Esophagus (tissue), 2 donors: ENCODE measurements at regions not wholly inside any gene's neighbourhood (a gene's known extent, or its start where the extent isn't known, plus 50 kb on each side); places are given as distances from the start of the nearest gene placed in this dataset.

Source experiments
- H3K27ac ChIP-seq, 2 donors: one replicate each; pipeline ENCODE4 v1.5.1; 2013; ENCODE audit warnings: low read depth in 2 of 2, mild to moderate bottlenecking in 2 of 2, inconsistent platforms in 1 of 2, low read length in 1 of 2, moderate library complexity in 1 of 2
- H3K27me3 ChIP-seq, 2 donors: one replicate each; pipeline ENCODE4 v1.6.1; 2013; ENCODE audit warnings: low read length in 2 of 2, control low read depth in 1 of 2, mild to moderate bottlenecking in 1 of 2; ENCODE audit not compliant: insufficient read depth in 2 of 2, control insufficient read depth in 1 of 2
- H3K36me3 ChIP-seq, 2 donors: one replicate each; pipeline ENCODE4 v1.6.1; 2013; ENCODE audit warnings: low read length in 1 of 2; ENCODE audit not compliant: control insufficient read depth in 2 of 2, insufficient read depth in 2 of 2
- H3K4me1 ChIP-seq, 2 donors: one replicate each; pipeline ENCODE4 v1.6.1; 2013; ENCODE audit warnings: low read length in 1 of 2; ENCODE audit not compliant: control insufficient read depth in 2 of 2, insufficient read depth in 2 of 2
- H3K4me3 ChIP-seq, 2 donors: one replicate each; pipeline ENCODE4 v1.5.1; 2013; ENCODE audit warnings: low read length in 2 of 2, mild to moderate bottlenecking in 2 of 2, low read depth in 1 of 2, moderate library complexity in 1 of 2
- H3K9me3 ChIP-seq, 2 donors: one replicate each; pipeline ENCODE4 v1.6.1; 2013; ENCODE audit warnings: mild to moderate bottlenecking in 2 of 2, low read depth in 1 of 2, low read length in 1 of 2, moderate library complexity in 1 of 2; ENCODE audit not compliant: control insufficient read depth in 2 of 2, insufficient read depth in 1 of 2
- WGBS, 2 donors: extraction: QIAGEN DNeasy Blood & Tissue Kit; methylation state at CpG; one replicate each; pipeline ENCODE4 v1.1.7; 2013; 5-methylcytosine and 5-hydroxymethylcytosine counted together
- donor health status: healthy with polysubstance abuse.
- donor health status: Bipolar disorder and iron deficiency.

- no peaks in the 10 kb centered on the region for H3K36me3 ChIP-seq
- H3K4me1 ChIP-seq: peaks cover 0 to 3% of the 10 kb centered on the region in 2 donors
- no peaks in the 10 kb centered on the region for H3K27me3 ChIP-seq
- H3K4me3 ChIP-seq: no peak overlapping the region
- H3K9me3 ChIP-seq: peaks cover 0 to 3% of the 10 kb centered on the region in 2 donors
- H3K27ac ChIP-seq: no peak overlapping the region
- WGBS, 2 donors: 80 to 82% methylated on average over 1 of the region's 1 CpG
Measured at GRCh38 chr2:8395718-8396117, 286.1 kb upstream of the ID2 start.

GRCh38 chr2:8398040-8398668 lies 283.7 kb upstream of the ID2 start:
- Histone ChIP-seq H3K4me3 (no peak overlapping the region), H3K4me1 (peaks cover 0 to 3% of the 10 kb centered on the region in 2 donors)
- WGBS, 2 donors: 80 to 91% methylated on average over 13 of the region's 13 CpGs

GRCh38 chr2:8399731-8400130 lies 282.1 kb upstream of the ID2 start:
- WGBS, 2 donors: 90 to 91% methylated on average over 4 of the region's 4 CpGs
- Histone ChIP-seq H3K4me1 (peaks cover 0 to 7% of the 10 kb centered on the region in 2 donors), H3K36me3 (no peaks in the 10 kb centered on the region), H3K27ac (no peak overlapping the region), H3K27me3 (no peaks in the 10 kb centered on the region), H3K9me3 (peaks cover 0 to 3% of the 10 kb centered on the region in 2 donors), H3K4me3 (no peak overlapping the region)

More at GRCh38 chr2:8398040-8398668, 283.7 kb upstream of the ID2 start:
- no peak overlapping the region for H3K27ac ChIP-seq
- no peaks in the 10 kb centered on the region for H3K27me3 ChIP-seq
- H3K36me3 ChIP-seq: no peaks in the 10 kb centered on the region
- peaks cover 0 to 3% of the 10 kb centered on the region in 2 donors for H3K9me3 ChIP-seq

- Histone ChIP-seq H3K9me3 (peaks cover 0 to 3% of the 10 kb centered on the region in 2 donors), H3K27me3 (no peaks in the 10 kb centered on the region), H3K36me3 (no peaks in the 10 kb centered on the region), H3K4me1 (peaks cover 0 to 7% of the 10 kb centered on the region in 2 donors), H3K27ac (no peak overlapping the region), H3K4me3 (no peak overlapping the region)
- WGBS, 2 donors: 86 to 92% methylated on average over 10 of the region's 10 CpGs
Measured at GRCh38 chr2:8400196-8400595, 281.7 kb upstream of the ID2 start.

- no peak overlapping the region for H3K4me3 ChIP-seq
- H3K27me3 ChIP-seq: no peaks in the 10 kb centered on the region
- WGBS, 2 donors: 76 to 85% methylated on average over 1 of the region's 1 CpG
- no peak overlapping the region for H3K27ac ChIP-seq
- peaks cover 0 to 3% of the 10 kb centered on the region in 2 donors for H3K9me3 ChIP-seq
- H3K4me1 ChIP-seq: peaks cover 0 to 7% of the 10 kb centered on the region in 2 donors
- no peaks in the 10 kb centered on the region for H3K36me3 ChIP-seq
Measured at GRCh38 chr2:8402222-8402621, 279.6 kb upstream of the ID2 start.

- WGBS, 2 donors: 62 to 70% methylated on average over 6 of the region's 6 CpGs
Measured at GRCh38 chr2:8403876-8404275, 278.0 kb upstream of the ID2 start.

GRCh38 chr2:8405334-8405733 lies 276.5 kb upstream of the ID2 start:
- no peak overlapping the region for H3K4me3 ChIP-seq
- WGBS, 2 donors: 85 to 90% methylated on average over 3 of the region's 3 CpGs
- H3K27ac ChIP-seq: no peak overlapping the region
- no peaks in the 10 kb centered on the region for H3K27me3 ChIP-seq
- H3K36me3 ChIP-seq: no peaks in the 10 kb centered on the region
- H3K4me1 ChIP-seq: peaks cover 0 to 4% of the 10 kb centered on the region in 2 donors
- H3K9me3 ChIP-seq: no peaks in the 10 kb centered on the region

More at GRCh38 chr2:8403876-8404275, 278.0 kb upstream of the ID2 start:
- Histone ChIP-seq H3K27ac (no peak overlapping the region), H3K4me3 (no peak overlapping the region), H3K36me3 (no peaks in the 10 kb centered on the region), H3K9me3 (no peaks in the 10 kb centered on the region), H3K4me1 (peaks cover 0 to 4% of the 10 kb centered on the region in 2 donors), H3K27me3 (no peaks in the 10 kb centered on the region)

GRCh38 chr2:8406271-8406670 lies 275.6 kb upstream of the ID2 start:
- Histone ChIP-seq H3K36me3 (no peaks in the 10 kb centered on the region), H3K4me3 (no peak overlapping the region), H3K4me1 (peaks cover 0 to 4% of the 10 kb centered on the region in 2 donors), H3K27me3 (no peaks in the 10 kb centered on the region), H3K9me3 (no peaks in the 10 kb centered on the region), H3K27ac (no peak overlapping the region)
- 82 to 85% methylated on average over 7 of the region's 7 CpGs for WGBS, 2 donors

- Histone ChIP-seq H3K4me3 (no peak overlapping the region), H3K36me3 (no peaks in the 10 kb centered on the region), H3K4me1 (peaks cover 0 to 4% of the 10 kb centered on the region in 2 donors), H3K27ac (no peak overlapping the region), H3K9me3 (no peaks in the 10 kb centered on the region), H3K27me3 (no peaks in the 10 kb centered on the region)
- WGBS, 2 donors: 84 to 88% methylated on average over 3 of the region's 3 CpGs
Measured at GRCh38 chr2:8407332-8407731, 274.5 kb upstream of the ID2 start.
